HCT116 (cell line): ENCODE measurements at regions not wholly inside any gene's neighbourhood (a gene's known extent, or its start where the extent isn't known, plus 50 kb on each side); places are given as distances from the start of the nearest gene placed in this dataset.
"Not testable (repeated sequence)": the region's sequence is repeated elsewhere in the genome, so short reads cannot be mapped to it uniquely, and the experiment has no call there.

Experiments used
- ATAC-seq: fragments of 200-7000 bp; cut with Tn5 transposase; 2 replicates; pipeline ENCODE4 v1.9.1; 2020; ENCODE audit warnings: mild to moderate bottlenecking, moderate library complexity
- BruUV-seq: library from RNA; stranded (reverse); fragments of 400-500 nt; replicated peaks from 2 replicates; lab custom pipeline; 2021; lab: Mats Ljungman, UMichigan
- CTCF ChIA-PET: fragments of 300-600 bp; sonication (Branson Sonifier 250); formaldehyde crosslinking; loops from one replicate; lab custom pipeline; 2021; ENCODE audit warnings: antibody characterized with exemption; lab: Charles Lee
- POLR2A ChIA-PET: fragments of 300-600, 350-600 bp; sonication (Branson Sonifier 250); formaldehyde crosslinking; loops from one replicate; lab custom pipeline; 2021; ENCODE audit warnings: antibody characterized with exemption; lab: Charles Lee
- RAD21 ChIA-PET, 2 experiments: fragments of 300-600 bp; sonication (Branson Sonifier 250); formaldehyde crosslinking; loops; one replicate each; lab custom pipeline; 2023; ENCODE audit warnings: low total read pairs in 2 of 2; ENCODE audit not compliant: uncharacterized antibody in 2 of 2, unreplicated experiment in 2 of 2, low non-redundant PET in 1 of 2; lab: Charles Lee
- DNase-seq: peaks from one replicate; pipeline ENCODE4 v3.0.0-alpha.2; 2010; ENCODE audit warnings: low read depth, low spot score
- H2AFZ ChIP-seq: fragments of 200-600 bp; shearing (Covaris generic), sonication (generic); 2 replicates; pipeline ENCODE4 v1.6.1; 2017; ENCODE audit warnings: low read depth, mixed run types, mixed read lengths, antibody characterized with exemption, low read length; ENCODE audit not compliant: poor library complexity, severe bottlenecking
- H3K27ac ChIP-seq: 2 replicates; pipeline ENCODE4 v1.5.1; 2012; ENCODE audit warnings: low read depth, low read length
- H3K27me3 ChIP-seq: fragments of 200-600 bp; sonication (generic); 2 replicates; pipeline ENCODE4 v1.6.1; 2016; ENCODE audit warnings: mixed run types, low read length, mixed read lengths; ENCODE audit not compliant: insufficient read depth
- H3K36me3 ChIP-seq, 2 experiments: fragments of 200-500 bp in 1 of 2; fragments of 200-600 bp in 1 of 2; sonication (Bioruptor generic) in 1 of 2; sonication (generic) in 1 of 2; 2 replicates each; pipeline versions ENCODE4 v1.5.1 to v1.6.1; 2014 to 2016; ENCODE audit warnings: low read length in 2 of 2, inconsistent platforms in 1 of 2, mixed read lengths in 1 of 2, mixed run types in 1 of 2; ENCODE audit not compliant: insufficient read depth in 2 of 2, control insufficient read depth in 1 of 2
- H3K4me1 ChIP-seq, 2 experiments: fragments of 200-600 bp in 1 of 2; sonication (generic) in 1 of 2; 2 replicates each; pipeline versions ENCODE4 v1.5.1 to v1.6.1; 2012 to 2017; ENCODE audit warnings: low read length in 2 of 2, inconsistent platforms in 1 of 2, mild to moderate bottlenecking in 1 of 2, mixed read lengths in 1 of 2, mixed run types in 1 of 2, moderate library complexity in 1 of 2; ENCODE audit not compliant: insufficient read depth in 2 of 2, control insufficient read depth in 1 of 2
- H3K4me2 ChIP-seq: fragments of 200-600 bp; sonication (generic); 2 replicates; pipeline ENCODE4 v1.6.1; 2017; ENCODE audit warnings: mixed run types, low read length, mixed read lengths
- H3K4me3 ChIP-seq, 2 experiments: fragments of 200-600 bp in 1 of 2; sonication (generic) in 1 of 2; replicated peaks in 1 of 2; 2 replicates each; pipeline ENCODE4 v1.5.1; 2011 to 2016; ENCODE audit warnings: low read length in 2 of 2, control low read depth in 1 of 2, low read depth in 1 of 2, mild to moderate bottlenecking in 1 of 2, mixed read lengths in 1 of 2, mixed run types in 1 of 2
- H3K79me2 ChIP-seq: fragments of 200-600 bp; sonication (generic); 2 replicates; pipeline ENCODE4 v1.6.1; 2017; ENCODE audit warnings: mild to moderate bottlenecking, mixed run types, low read length, moderate library complexity, mixed read lengths; ENCODE audit not compliant: insufficient read depth
- H3K9ac ChIP-seq: fragments of 200-600 bp; sonication (generic); 2 replicates; pipeline ENCODE4 v1.6.1; 2016; ENCODE audit warnings: low read length, mixed read lengths
- H3K9me2 ChIP-seq: fragments of 200-600 bp; sonication (generic), shearing (Covaris generic); 2 replicates; pipeline ENCODE4 v1.6.1; 2017; ENCODE audit warnings: mixed run types, mild to moderate bottlenecking, moderate library complexity; ENCODE audit not compliant: insufficient read depth
- H3K9me3 ChIP-seq, 2 experiments: fragments of 200-500 bp in 1 of 2; fragments of 200-600 bp in 1 of 2; sonication (Bioruptor generic) in 1 of 2; sonication (generic) in 1 of 2; 2 replicates each; pipeline ENCODE4 v1.6.1; 2014 to 2017; ENCODE audit warnings: low read length in 2 of 2, mixed read lengths in 2 of 2, inconsistent platforms in 1 of 2, low read depth in 1 of 2, mild to moderate bottlenecking in 1 of 2, mixed run types in 1 of 2, moderate library complexity in 1 of 2; ENCODE audit not compliant: control insufficient read depth in 1 of 2, insufficient read depth in 1 of 2
- H4K20me1 ChIP-seq: fragments of 200-600 bp; sonication (generic), shearing (Covaris generic); 2 replicates; pipeline ENCODE4 v1.6.1; 2017; ENCODE audit warnings: mixed run types, mild to moderate bottlenecking, moderate library complexity; ENCODE audit not compliant: insufficient read depth
- CEBPB ChIP-seq: IDR thresholded peaks from 2 replicates; pipeline ENCODE4 v1.6.1; 2012; ENCODE audit warnings: low read depth
- EGR1 ChIP-seq: IDR thresholded peaks from 2 replicates; pipeline ENCODE4 v1.6.1; 2012; ENCODE audit warnings: low read depth
- ELF1 ChIP-seq: IDR thresholded peaks from 2 replicates; pipeline ENCODE4 v1.6.1; 2012; ENCODE audit warnings: low read depth, borderline replicate concordance
- EZH2 ChIP-seq: fragments of 200-600 bp; sonication (generic); IDR thresholded peaks from 2 replicates; pipeline ENCODE4 v1.6.1; 2017; ENCODE audit warnings: antibody characterized with exemption, mixed run types
- EZH2phosphoT487 ChIP-seq: fragments of 200-600 bp; IDR thresholded peaks from 2 replicates; pipeline ENCODE4 v1.6.1; 2018; ENCODE audit warnings: antibody characterized with exemption, borderline replicate concordance
- FOSL1 ChIP-seq: IDR thresholded peaks from 2 replicates; pipeline ENCODE4 v1.6.1; 2012; ENCODE audit warnings: low read depth
- JUND ChIP-seq: IDR thresholded peaks from 2 replicates; pipeline ENCODE4 v1.6.1; 2012
- POLR2AphosphoS5 ChIP-seq: IDR thresholded peaks from 2 replicates; pipeline ENCODE4 v1.6.1; 2011; ENCODE audit warnings: mild to moderate bottlenecking, low read depth, low read length, moderate library complexity
- RAD21 ChIP-seq: IDR thresholded peaks from 2 replicates; pipeline ENCODE4 v1.6.1; 2012; ENCODE audit warnings: low read depth, mild to moderate bottlenecking
- SIN3A ChIP-seq: IDR thresholded peaks from 2 replicates; pipeline ENCODE4 v1.6.1; 2012; ENCODE audit warnings: low read depth
- SP1 ChIP-seq: IDR thresholded peaks from 2 replicates; pipeline ENCODE4 v1.6.1; 2012; ENCODE audit warnings: low read depth
- TCF7L2 ChIP-seq: IDR thresholded peaks from 2 replicates; pipeline ENCODE4 v1.7.0; 2011; ENCODE audit warnings: borderline replicate concordance, inconsistent platforms; ENCODE audit not compliant: insufficient read depth, insufficient read length; ENCODE audit errors: extremely low read depth
- YY1 ChIP-seq: IDR thresholded peaks from 2 replicates; pipeline ENCODE4 v1.6.1; 2011; ENCODE audit warnings: low read length, low read depth, moderate library complexity, mild to moderate bottlenecking; ENCODE audit not compliant: insufficient replicate concordance; ENCODE audit errors: extremely low read depth
- ZFX ChIP-seq: fragments of 450-650 bp; IDR thresholded peaks from 2 replicates; pipeline ENCODE4 v1.6.1; 2017
- ZNF274 ChIP-seq: fragments of 200-500 bp; sonication (Bioruptor generic); IDR thresholded peaks from 2 replicates; pipeline ENCODE4 v1.6.1; 2014; ENCODE audit warnings: mild to moderate bottlenecking, low read depth, low read length, inconsistent platforms
- intact Hi-C: fragments of 100-400 bp; cut with micrococcal nuclease; formaldehyde crosslinking; loops from 2 replicates; pipeline ENCODE4 v1.10.0; 2022
- TF ChIP-seq, protein P1 (sequence below): IDR thresholded peaks from 2 replicates; pipeline ENCODE4 v1.6.1; 2012
- TF ChIP-seq, protein P2 (sequence below), 3 experiments: fragments of 200-600 bp in 1 of 3; sonication (generic) in 1 of 3; IDR thresholded peaks in 2 of 3; conservative IDR thresholded peaks in 1 of 3; 2 replicates each; pipeline ENCODE4 v1.5.1; 2012 to 2017; ENCODE audit warnings: low read depth in 2 of 3, low read length in 2 of 3, antibody characterized with exemption in 1 of 3, borderline replicate concordance in 1 of 3, control low read depth in 1 of 3, mild to moderate bottlenecking in 1 of 3, mixed read lengths in 1 of 3, mixed run types in 1 of 3, moderate library complexity in 1 of 3; ENCODE audit not compliant: insufficient read depth in 1 of 3
- TF ChIP-seq, protein P3 (sequence below): IDR thresholded peaks from 2 replicates; pipeline ENCODE4 v1.6.1; 2012

DNA sequence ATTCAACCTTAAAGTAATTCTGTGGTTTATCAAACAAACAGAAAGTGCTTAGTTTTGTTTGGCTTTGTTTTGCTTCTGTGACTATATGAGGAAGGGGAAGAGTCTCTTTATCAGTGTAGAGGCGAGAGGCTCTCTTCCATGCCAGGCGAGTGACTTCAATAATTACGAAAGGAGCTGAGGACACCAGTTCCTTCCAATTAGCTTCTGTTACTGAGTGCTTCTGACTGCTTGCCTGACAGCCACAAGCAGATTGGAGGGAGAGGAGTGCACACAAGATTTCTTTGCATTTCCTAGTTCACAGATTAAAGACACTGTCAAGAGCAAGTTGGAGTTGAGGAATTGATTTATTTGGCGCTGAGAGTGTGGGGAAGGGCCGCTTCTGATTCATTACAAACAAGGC lies 1484.5 kb upstream of the TENM4 start (continued):
- TF ChIP-seq FOSL1 = no peak
- TF ChIP-seq POLR2AphosphoS5 = no peak
- no peak for TF ChIP-seq JUND
- no peak for TF ChIP-seq TCF7L2
- TF ChIP-seq SIN3A = no peak

DNA sequence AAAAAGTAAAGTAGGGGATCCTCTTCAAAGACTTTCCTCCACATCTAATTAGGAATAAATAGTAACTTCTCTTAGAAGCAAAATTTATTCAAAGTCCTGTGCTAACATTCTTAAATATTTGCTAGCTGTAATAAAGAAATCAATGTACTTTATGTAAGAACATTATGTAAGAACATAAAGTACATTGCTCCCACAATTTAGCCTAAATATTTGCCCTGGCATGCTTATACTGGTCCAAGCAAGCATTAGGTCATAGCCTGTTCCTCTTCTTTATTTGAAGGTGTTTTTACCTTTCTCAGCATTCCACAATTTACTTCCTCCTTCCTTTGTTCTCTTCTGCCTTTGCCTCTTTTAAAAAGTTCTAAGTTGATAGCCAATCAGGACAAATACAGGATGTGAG lies 1480.5 kb upstream of the TENM4 start:
- H3K4me3 ChIP-seq, H3K9ac ChIP-seq, H3K4me2 ChIP-seq, DNase-seq, H4K20me1 ChIP-seq, RAD21 ChIA-PET, ATAC-seq, H3K27ac ChIP-seq, BruUV-seq, H3K36me3 ChIP-seq, POLR2A ChIA-PET, H2AFZ ChIP-seq, CTCF ChIA-PET, H3K4me1 ChIP-seq, intact Hi-C loops, H3K9me2 ChIP-seq, H3K27me3 ChIP-seq, H3K79me2 ChIP-seq: not testable (repeated sequence)
- H3K9me3 ChIP-seq = peaks cover 0 to 26% of the 10 kb centered on the region in 2 experiments; a peak in 2 of 4 replicates

DNA sequence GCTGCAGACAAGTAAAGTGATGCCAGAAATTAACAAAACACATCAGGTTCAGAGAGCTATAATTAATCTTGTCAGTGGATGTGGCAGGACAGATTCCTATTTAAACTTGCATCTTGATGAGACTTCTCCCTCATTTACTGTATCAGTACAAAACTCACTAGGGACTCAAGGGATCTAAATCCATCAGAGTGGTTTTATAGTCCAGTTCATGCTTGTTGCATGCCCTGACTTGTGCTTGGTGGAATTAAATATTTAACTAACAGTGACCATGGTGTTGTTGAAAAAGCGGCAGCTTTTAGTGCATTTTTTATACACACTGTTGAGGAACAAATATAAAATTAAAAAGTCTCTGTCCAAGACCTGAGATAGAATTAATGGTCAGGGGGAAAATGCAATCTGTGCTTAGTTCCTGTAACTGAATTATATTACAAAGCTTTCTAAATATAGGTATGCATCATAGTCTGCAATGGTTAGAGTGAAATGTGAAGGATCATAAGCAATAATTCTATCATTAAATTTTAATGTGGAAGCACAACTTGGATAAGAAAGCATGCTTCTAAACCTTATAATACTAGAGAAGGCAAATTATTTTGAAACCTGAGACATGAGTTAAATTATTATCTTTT lies 1475.5 kb upstream of the TENM4 start:
- ChIA-PET CTCF (no interaction called here), POLR2A (no interaction called here), RAD21 (no interaction called here)
- Histone ChIP-seq H3K27ac (no peak overlapping the region), H2AFZ (no peak overlapping the region), H3K4me2 (no peak overlapping the region), H3K9me2 (no peaks in the 10 kb centered on the region), H3K36me3 (no peaks in the 10 kb centered on the region), H3K27me3 (no peaks in the 10 kb centered on the region), H3K9me3 (peaks cover 0 to 20% of the 10 kb centered on the region in 2 experiments; a peak in 2 of 4 replicates), H3K4me3 (no peak overlapping the region), H3K9ac (no peak overlapping the region), H3K79me2 (no peaks in the 10 kb centered on the region), H4K20me1 (no peaks in the 10 kb centered on the region), H3K4me1 (no peaks in the 10 kb centered on the region)
- ATAC-seq = no peak
- no TSS peak for BruUV-seq
- no peak for DNase-seq
- intact Hi-C loops = no loop called here
- no peak for TF ChIP-seq RAD21
- TF ChIP-seq CEBPB = no peak
- TF ChIP-seq, protein P1, sequence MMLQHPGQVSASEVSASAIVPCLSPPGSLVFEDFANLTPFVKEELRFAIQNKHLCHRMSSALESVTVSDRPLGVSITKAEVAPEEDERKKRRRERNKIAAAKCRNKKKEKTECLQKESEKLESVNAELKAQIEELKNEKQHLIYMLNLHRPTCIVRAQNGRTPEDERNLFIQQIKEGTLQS = no peak
- no peak for TF ChIP-seq SIN3A
- TF ChIP-seq POLR2AphosphoS5 = no peak
- no peak for TF ChIP-seq ZFX
- TF ChIP-seq, protein P2, sequence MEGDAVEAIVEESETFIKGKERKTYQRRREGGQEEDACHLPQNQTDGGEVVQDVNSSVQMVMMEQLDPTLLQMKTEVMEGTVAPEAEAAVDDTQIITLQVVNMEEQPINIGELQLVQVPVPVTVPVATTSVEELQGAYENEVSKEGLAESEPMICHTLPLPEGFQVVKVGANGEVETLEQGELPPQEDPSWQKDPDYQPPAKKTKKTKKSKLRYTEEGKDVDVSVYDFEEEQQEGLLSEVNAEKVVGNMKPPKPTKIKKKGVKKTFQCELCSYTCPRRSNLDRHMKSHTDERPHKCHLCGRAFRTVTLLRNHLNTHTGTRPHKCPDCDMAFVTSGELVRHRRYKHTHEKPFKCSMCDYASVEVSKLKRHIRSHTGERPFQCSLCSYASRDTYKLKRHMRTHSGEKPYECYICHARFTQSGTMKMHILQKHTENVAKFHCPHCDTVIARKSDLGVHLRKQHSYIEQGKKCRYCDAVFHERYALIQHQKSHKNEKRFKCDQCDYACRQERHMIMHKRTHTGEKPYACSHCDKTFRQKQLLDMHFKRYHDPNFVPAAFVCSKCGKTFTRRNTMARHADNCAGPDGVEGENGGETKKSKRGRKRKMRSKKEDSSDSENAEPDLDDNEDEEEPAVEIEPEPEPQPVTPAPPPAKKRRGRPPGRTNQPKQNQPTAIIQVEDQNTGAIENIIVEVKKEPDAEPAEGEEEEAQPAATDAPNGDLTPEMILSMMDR (IDR thresholded peaks at IDR 0.05 in 2 of 3, conservative IDR thresholded peaks at IDR 0.05 in 1 of 3; ENCODE audit: borderline replicate concordance in 1 of 3, insufficient read depth in 1 of 3, low read depth in 2 of 3, low read length in 2 of 3) = no peak
- no peak for TF ChIP-seq ZNF274
- no peak for TF ChIP-seq FOSL1
- TF ChIP-seq ELF1 = no peak
- TF ChIP-seq SP1 = no peak
- no peak for TF ChIP-seq EGR1
- TF ChIP-seq EZH2phosphoT487 = no peak
- TF ChIP-seq TCF7L2 = no peak
- no peak for TF ChIP-seq YY1
- TF ChIP-seq, protein P3, sequence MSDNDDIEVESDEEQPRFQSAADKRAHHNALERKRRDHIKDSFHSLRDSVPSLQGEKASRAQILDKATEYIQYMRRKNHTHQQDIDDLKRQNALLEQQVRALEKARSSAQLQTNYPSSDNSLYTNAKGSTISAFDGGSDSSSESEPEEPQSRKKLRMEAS = no peak
- no peak for TF ChIP-seq EZH2
